ENCODE measurements at regions not wholly inside any gene's neighbourhood (a gene's known extent, or its start where the extent isn't known, plus 50 kb on each side); places are given as distances from the start of the nearest gene placed in this dataset.

DNA sequence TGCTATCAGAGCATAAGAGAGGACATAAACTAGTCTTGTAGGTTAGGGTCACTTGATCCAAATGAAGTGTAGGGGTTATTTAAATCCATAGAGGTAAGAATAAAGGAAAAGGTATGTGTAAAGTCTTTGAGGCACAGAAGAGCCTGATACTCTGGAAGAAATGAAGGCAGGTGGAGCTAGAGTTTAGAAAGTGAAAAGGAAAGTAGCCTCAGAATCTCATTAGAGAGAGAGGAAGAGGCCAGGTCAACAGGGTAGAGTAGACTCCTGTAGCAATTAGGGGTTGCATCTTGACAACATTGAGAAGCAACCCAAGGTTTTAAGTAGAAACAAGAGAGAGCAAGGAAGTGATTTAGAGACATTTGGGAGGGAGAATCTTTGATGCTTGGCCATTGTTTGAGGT is 235.2 kb upstream of the SOX9 start:
- H3K9me3 ChIP-seq (ENCODE audit: low read depth, low read length, poor library complexity, severe bottlenecking): no peaks in the 10 kb centered on the region

DNA sequence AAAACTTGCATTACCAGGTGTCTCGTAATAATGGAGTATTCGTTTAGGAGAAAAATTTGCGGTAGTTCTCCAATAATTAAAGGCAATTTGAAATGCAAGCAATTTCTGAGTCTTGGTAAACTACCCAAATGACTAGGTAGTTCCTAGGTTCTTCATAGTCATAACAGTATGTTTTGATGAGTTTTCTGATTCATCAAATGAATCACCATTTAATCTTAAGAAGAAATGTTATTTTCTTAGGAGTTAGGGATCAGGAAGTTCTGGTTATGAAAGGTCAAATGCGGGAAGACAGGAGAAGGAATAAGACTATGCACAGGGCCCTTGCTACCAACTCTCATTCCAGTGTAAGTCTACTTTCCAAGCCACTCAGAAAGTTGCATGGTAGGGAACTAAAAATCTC is 221.5 kb upstream of the SOX9 start:
- intact Hi-C loops (cut with micrococcal nuclease; ENCODE audit: unreplicated experiment): no loop called here

More for the DNA sequence above, 235.2 kb upstream of the SOX9 start:
- ChIA-PET POLR2A (ENCODE audit: low non-redundant PET) (no interaction called here), CTCF (no interaction called here)
- Histone ChIP-seq H3K4me1 (ENCODE audit: insufficient read depth, low read length, poor library complexity, severe bottlenecking) (no peaks in the 10 kb centered on the region), H3K36me3 (ENCODE audit: insufficient read depth, low read length, poor library complexity, severe bottlenecking) (no peaks in the 10 kb centered on the region), H3K27ac (ENCODE audit: low read depth, low read length, poor library complexity, severe bottlenecking) (no peak overlapping the region), H3K27me3 (replicated peaks; ENCODE audit: insufficient read depth, low read depth, low read length, poor library complexity) (no peaks in the 10 kb centered on the region), H3K4me3 (ENCODE audit: low read depth, low read length, poor library complexity, severe bottlenecking) (no peak overlapping the region)
- intact Hi-C loops (cut with micrococcal nuclease; ENCODE audit: unreplicated experiment): no loop called here
- BruUV-seq (replicated peaks): no TSS peak
- DNase-seq (ENCODE audit: low spot score): no peak
- TF ChIP-seq EZH2 (IDR thresholded peaks at IDR 0.05; ENCODE audit: borderline replicate concordance, low read depth, low read length, poor library complexity, severe bottlenecking): no peak
- TF ChIP-seq, protein P1, sequence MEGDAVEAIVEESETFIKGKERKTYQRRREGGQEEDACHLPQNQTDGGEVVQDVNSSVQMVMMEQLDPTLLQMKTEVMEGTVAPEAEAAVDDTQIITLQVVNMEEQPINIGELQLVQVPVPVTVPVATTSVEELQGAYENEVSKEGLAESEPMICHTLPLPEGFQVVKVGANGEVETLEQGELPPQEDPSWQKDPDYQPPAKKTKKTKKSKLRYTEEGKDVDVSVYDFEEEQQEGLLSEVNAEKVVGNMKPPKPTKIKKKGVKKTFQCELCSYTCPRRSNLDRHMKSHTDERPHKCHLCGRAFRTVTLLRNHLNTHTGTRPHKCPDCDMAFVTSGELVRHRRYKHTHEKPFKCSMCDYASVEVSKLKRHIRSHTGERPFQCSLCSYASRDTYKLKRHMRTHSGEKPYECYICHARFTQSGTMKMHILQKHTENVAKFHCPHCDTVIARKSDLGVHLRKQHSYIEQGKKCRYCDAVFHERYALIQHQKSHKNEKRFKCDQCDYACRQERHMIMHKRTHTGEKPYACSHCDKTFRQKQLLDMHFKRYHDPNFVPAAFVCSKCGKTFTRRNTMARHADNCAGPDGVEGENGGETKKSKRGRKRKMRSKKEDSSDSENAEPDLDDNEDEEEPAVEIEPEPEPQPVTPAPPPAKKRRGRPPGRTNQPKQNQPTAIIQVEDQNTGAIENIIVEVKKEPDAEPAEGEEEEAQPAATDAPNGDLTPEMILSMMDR (conservative IDR thresholded peaks at IDR 0.05; ENCODE audit: low read depth, low read length): no peak

DNA sequence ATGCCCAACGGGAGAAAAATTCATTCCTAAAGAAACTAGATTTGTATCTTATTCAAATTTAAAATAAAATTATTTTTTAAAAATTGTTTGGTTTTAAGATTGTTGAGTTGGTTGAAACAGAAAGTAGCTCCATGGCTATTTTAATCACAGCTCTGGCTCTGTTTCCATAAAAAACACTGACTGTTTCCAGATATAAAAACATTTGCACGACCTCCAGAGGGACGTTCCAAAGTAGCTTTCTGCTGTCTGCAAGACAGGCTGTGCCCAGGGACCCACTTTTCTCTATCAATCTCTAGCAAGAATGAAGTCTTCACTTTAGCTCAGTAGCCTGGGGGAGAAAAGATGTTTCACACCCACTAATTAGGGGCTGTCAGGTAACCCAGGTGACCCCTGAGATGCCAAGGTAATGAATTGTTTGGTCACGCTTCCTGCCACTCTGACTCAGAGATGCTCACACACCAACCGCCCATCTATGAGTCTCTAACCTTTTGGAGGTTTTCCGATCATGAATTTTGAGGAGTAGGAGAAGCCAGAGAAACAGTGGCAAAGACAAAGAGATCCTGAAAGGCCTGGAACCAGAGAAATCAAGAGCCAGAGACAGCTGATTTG is 220.1 kb upstream of the SOX9 start:
- Histone ChIP-seq H3K36me3 (ENCODE audit: insufficient read depth, low read length, poor library complexity, severe bottlenecking) (no peaks in the 10 kb centered on the region), H3K27me3 (replicated peaks; ENCODE audit: insufficient read depth, low read depth, low read length, poor library complexity) (no peaks in the 10 kb centered on the region), H3K4me3 (ENCODE audit: low read depth, low read length, poor library complexity, severe bottlenecking) (no peak overlapping the region), H3K4me1 (ENCODE audit: insufficient read depth, low read length, poor library complexity, severe bottlenecking) (no peaks in the 10 kb centered on the region), H3K27ac (ENCODE audit: low read depth, low read length, poor library complexity, severe bottlenecking) (no peak overlapping the region), H3K9me3 (ENCODE audit: low read depth, low read length, poor library complexity, severe bottlenecking) (no peaks in the 10 kb centered on the region)
- TF ChIP-seq EZH2 (IDR thresholded peaks at IDR 0.05; ENCODE audit: borderline replicate concordance, low read depth, low read length, poor library complexity, severe bottlenecking): no peak
- TF ChIP-seq, protein P1 (conservative IDR thresholded peaks at IDR 0.05; ENCODE audit: low read depth, low read length): no peak
- intact Hi-C loops (cut with micrococcal nuclease; ENCODE audit: unreplicated experiment): no loop called here
- ChIA-PET CTCF (no interaction called here), POLR2A (ENCODE audit: low non-redundant PET) (no interaction called here)
- no TSS peak for BruUV-seq (replicated peaks)
- DNase-seq (ENCODE audit: low spot score): no peak

More for the DNA sequence above, 221.5 kb upstream of the SOX9 start:
- ChIA-PET CTCF (no interaction called here), POLR2A (ENCODE audit: low non-redundant PET) (no interaction called here)
- TF ChIP-seq EZH2 (IDR thresholded peaks at IDR 0.05; ENCODE audit: borderline replicate concordance, low read depth, low read length, poor library complexity, severe bottlenecking): no peak
- TF ChIP-seq, protein P1 (conservative IDR thresholded peaks at IDR 0.05; ENCODE audit: low read depth, low read length): no peak
- no peaks in the 10 kb centered on the region for H3K4me1 ChIP-seq (ENCODE audit: insufficient read depth, low read length, poor library complexity, severe bottlenecking)
- no peaks in the 10 kb centered on the region for H3K27me3 ChIP-seq (replicated peaks; ENCODE audit: insufficient read depth, low read depth, low read length, poor library complexity)
- H3K4me3 ChIP-seq (ENCODE audit: low read depth, low read length, poor library complexity, severe bottlenecking): no peak overlapping the region
- no peak for DNase-seq (ENCODE audit: low spot score)
- no peaks in the 10 kb centered on the region for H3K9me3 ChIP-seq (ENCODE audit: low read depth, low read length, poor library complexity, severe bottlenecking)
- H3K36me3 ChIP-seq (ENCODE audit: insufficient read depth, low read length, poor library complexity, severe bottlenecking): no peaks in the 10 kb centered on the region
- BruUV-seq (replicated peaks): no TSS peak
- H3K27ac ChIP-seq (ENCODE audit: low read depth, low read length, poor library complexity, severe bottlenecking): no peak overlapping the region
